ENCODE measurements at regions not wholly inside any gene's neighbourhood (a gene's known extent, or its start where the extent isn't known, plus 50 kb on each side); places are given as distances from the start of the nearest gene placed in this dataset.

DNA sequence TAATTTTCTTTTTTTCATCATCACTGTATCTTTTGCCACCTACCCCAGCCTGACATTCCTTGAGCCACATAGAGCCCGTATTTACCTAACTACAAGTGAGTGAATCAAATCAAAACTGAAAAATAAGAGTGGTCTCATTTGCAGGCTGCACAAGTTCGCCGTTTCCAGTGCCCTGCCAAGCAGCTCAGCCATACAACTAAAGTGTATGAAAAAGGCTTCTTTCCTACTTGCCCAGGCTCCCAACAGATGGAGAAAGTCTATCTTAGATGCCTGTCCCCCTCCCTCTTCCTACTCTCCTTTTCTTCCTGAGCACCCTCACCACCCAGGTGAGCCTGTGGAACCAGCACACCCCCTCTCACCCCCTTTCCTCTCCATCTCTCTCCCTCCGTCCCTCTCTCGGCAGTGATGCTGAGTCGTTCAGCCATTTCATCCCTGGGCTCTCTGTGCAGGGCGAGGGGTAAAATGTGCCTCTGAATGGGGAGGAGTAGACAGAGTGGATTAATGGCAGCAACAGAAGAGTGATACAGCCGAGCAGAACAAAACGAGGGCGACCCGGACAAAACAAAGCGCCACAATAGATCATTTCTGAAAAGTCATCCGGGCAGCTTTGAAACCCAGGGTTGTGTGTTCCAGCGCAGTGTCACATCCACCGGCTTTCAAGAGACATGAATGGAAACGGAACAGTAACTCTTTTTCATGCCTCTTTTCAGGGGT is 65.0 kb upstream of the POU3F3 start (continued):
- TF ChIP-seq, protein P1, sequence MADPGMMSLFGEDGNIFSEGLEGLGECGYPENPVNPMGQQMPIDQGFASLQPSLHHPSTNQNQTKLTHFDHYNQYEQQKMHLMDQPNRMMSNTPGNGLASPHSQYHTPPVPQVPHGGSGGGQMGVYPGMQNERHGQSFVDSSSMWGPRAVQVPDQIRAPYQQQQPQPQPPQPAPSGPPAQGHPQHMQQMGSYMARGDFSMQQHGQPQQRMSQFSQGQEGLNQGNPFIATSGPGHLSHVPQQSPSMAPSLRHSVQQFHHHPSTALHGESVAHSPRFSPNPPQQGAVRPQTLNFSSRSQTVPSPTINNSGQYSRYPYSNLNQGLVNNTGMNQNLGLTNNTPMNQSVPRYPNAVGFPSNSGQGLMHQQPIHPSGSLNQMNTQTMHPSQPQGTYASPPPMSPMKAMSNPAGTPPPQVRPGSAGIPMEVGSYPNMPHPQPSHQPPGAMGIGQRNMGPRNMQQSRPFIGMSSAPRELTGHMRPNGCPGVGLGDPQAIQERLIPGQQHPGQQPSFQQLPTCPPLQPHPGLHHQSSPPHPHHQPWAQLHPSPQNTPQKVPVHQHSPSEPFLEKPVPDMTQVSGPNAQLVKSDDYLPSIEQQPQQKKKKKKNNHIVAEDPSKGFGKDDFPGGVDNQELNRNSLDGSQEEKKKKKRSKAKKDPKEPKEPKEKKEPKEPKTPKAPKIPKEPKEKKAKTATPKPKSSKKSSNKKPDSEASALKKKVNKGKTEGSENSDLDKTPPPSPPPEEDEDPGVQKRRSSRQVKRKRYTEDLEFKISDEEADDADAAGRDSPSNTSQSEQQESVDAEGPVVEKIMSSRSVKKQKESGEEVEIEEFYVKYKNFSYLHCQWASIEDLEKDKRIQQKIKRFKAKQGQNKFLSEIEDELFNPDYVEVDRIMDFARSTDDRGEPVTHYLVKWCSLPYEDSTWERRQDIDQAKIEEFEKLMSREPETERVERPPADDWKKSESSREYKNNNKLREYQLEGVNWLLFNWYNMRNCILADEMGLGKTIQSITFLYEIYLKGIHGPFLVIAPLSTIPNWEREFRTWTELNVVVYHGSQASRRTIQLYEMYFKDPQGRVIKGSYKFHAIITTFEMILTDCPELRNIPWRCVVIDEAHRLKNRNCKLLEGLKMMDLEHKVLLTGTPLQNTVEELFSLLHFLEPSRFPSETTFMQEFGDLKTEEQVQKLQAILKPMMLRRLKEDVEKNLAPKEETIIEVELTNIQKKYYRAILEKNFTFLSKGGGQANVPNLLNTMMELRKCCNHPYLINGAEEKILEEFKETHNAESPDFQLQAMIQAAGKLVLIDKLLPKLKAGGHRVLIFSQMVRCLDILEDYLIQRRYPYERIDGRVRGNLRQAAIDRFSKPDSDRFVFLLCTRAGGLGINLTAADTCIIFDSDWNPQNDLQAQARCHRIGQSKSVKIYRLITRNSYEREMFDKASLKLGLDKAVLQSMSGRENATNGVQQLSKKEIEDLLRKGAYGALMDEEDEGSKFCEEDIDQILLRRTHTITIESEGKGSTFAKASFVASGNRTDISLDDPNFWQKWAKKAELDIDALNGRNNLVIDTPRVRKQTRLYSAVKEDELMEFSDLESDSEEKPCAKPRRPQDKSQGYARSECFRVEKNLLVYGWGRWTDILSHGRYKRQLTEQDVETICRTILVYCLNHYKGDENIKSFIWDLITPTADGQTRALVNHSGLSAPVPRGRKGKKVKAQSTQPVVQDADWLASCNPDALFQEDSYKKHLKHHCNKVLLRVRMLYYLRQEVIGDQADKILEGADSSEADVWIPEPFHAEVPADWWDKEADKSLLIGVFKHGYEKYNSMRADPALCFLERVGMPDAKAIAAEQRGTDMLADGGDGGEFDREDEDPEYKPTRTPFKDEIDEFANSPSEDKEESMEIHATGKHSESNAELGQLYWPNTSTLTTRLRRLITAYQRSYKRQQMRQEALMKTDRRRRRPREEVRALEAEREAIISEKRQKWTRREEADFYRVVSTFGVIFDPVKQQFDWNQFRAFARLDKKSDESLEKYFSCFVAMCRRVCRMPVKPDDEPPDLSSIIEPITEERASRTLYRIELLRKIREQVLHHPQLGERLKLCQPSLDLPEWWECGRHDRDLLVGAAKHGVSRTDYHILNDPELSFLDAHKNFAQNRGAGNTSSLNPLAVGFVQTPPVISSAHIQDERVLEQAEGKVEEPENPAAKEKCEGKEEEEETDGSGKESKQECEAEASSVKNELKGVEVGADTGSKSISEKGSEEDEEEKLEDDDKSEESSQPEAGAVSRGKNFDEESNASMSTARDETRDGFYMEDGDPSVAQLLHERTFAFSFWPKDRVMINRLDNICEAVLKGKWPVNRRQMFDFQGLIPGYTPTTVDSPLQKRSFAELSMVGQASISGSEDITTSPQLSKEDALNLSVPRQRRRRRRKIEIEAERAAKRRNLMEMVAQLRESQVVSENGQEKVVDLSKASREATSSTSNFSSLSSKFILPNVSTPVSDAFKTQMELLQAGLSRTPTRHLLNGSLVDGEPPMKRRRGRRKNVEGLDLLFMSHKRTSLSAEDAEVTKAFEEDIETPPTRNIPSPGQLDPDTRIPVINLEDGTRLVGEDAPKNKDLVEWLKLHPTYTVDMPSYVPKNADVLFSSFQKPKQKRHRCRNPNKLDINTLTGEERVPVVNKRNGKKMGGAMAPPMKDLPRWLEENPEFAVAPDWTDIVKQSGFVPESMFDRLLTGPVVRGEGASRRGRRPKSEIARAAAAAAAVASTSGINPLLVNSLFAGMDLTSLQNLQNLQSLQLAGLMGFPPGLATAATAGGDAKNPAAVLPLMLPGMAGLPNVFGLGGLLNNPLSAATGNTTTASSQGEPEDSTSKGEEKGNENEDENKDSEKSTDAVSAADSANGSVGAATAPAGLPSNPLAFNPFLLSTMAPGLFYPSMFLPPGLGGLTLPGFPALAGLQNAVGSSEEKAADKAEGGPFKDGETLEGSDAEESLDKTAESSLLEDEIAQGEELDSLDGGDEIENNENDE (IDR thresholded peaks at IDR 0.05; ENCODE audit: insufficient replicate concordance, low read length), result no peak
- TF ChIP-seq TCF12 (IDR thresholded peaks at IDR 0.05; ENCODE audit: low read depth, low read length), result no peak

All from H1 (cell line).